NCI-H82 (cell line): ENCODE measurements at regions not wholly inside any gene's neighbourhood (a gene's known extent, or its start where the extent isn't known, plus 50 kb on each side); places are given as distances from the start of the nearest gene placed in this dataset.
A peak's percentile ranks its signal among the peaks of the same experiment; 100 is the strongest.

Source experiments
- DNase-seq: peaks from one replicate; lab custom pipeline; 2025; lab: John Stamatoyannopoulos, UW

GRCh38 chr1:224486801-224487583, 52.4 kb upstream of the WDR26 start:
- DNase-seq = no peak

GRCh38 chr1:224488806-224489499, 54.4 kb upstream of the WDR26 start:
- no peak for DNase-seq

- DNase-seq = no peak
Measured at GRCh38 chr1:224489534-224490365, 55.2 kb upstream of the WDR26 start.

DNA sequence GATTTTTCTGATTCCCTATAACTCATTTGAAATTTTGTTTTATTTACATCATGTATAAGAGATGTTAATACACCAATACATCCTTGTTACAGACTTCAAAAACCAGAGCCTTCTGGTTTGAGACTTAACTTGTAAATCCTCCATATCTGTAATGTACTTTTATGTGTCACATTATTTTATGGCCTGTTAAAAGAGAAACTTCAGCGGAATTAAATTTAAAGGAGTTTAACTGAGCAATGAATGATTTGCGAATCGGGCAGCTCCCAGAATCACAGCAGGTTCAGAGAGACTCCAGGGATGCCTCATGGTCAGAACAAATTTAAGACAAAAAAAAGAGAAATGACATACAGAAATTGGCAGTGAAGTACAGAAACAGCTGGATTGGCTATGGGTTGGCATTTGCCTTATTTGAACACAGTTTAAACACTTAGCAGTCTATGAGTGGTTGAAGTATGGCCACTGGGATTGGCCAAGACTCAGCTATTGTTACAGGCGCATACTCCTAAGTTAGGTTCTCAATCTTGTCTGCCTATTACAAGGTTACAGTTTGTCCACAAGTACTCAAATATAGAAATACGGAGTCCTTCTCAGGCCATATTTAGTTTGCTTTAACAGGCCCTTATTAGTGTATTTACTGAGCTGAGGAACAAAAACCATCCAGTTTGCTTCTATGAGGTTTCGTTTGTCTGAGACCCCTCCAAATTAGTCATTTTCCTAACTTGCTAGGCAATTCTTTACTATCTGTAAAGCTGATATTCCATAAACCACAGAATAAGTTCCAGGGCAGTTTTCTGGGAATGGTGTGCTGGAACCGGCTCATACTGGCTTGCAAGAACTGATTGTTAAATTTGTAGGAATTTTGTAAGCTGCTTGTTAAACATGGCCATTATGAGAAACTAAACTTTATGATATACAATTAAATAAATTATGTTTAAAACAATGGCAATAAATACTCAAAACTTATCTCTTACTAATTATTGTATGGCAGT, 56.2 kb upstream of the WDR26 start:
- DNase-seq = no peak

- DNase-seq = no peak
Measured at GRCh38 chr1:224492015-224492414, 57.4 kb upstream of the WDR26 start.

GRCh38 chr1:224492632-224493031, 58.0 kb upstream of the WDR26 start:
- DNase-seq = peak; percentile 69

GRCh38 chr1:224493269-224493668, 58.7 kb upstream of the WDR26 start:
- no peak for DNase-seq

DNA sequence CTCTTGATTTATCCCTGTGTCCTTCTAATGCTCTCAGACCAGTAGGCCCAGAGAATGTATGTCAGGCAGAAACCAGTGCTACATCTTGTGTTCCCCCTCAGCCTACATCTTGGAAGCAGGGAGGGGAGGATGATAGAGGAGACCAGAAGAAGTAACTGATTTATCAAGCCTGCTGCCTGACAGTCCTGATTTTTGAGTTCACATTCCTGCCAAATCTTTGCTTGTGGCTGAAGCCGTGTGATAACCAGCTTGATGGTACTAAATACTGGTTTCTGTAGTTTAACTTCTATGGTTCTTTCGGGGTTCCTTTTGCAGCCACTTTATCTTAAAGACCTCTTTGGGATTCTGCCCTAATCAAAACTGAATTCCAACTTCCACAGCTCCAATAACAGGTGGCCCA, 59.7 kb upstream of the WDR26 start:
- DNase-seq = no peak

- DNase-seq = no peak
Measured at GRCh38 chr1:224495866-224496265, 61.3 kb upstream of the WDR26 start.

- DNase-seq = no peak
Measured at GRCh38 chr1:224496826-224497225, 62.2 kb upstream of the WDR26 start.

DNA sequence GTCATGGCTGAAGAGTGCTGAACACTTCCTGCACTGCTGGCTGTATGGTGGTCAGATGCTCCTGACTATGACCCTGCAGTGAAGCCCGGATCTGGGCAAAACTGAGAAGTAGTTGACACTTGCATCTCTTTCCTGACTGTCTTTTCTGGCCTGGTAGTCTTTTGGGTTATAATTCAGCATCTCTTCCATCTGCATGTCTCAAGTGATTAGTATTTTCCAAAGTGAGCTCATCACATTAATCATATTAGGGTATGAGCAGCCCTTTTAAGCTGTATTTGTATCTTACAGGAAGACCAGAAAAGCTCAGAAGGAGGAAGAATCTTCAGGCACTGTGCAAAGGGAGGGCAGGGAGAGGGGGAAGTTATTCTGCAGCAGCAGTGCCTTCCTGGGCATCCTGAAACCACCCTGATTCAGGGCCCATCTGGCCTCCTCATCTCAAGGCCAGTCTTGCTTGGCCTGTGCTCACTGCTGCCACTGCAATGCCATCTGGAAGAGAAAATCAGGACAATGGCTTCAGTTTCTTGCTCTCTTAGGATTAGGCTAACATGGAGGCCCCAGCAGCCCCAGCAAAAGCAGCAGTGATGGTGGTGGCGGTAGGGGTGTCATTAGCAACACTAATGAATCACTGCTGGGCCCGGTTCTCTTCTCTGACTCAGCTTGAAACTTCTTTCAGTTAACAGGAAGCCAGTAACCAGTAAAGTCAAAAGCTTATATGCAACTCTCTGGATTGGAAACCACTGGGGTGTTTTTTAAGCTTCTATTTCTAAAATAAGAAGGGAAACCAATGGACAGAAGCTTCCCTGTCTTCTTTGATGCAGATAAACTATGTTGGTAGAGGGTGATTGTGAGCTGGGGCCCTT, 63.3 kb upstream of the WDR26 start:
- DNase-seq = peak; percentile 77

DNA sequence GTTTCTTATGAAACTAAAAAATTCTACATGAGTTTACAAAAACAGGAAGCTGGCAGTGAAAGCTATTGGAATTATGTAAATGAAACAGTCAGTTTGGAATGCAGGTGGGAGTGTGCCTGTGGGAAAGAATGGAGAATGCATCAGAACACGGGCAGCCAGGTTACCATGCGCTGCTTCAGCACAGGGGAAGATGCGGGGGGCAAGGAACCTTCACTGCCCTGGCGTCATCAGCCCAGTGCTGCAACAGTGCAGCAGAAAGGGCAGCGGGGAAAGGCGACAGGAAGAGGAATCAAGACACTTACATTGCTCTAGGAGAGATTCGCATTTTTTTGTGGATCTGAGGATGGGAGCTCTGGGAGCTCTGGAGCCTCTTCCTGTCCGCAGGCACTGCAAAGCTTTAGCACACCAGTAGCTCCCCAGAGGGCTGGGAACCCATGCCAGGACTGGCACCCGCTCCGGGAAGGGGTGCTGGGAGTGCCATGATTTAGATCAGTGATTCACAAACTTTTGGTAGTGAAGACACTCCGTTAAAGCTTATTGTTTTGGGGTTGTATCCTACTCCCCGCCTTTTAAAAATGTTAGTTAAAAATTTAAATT, 64.1 kb upstream of the WDR26 start:
- no peak for DNase-seq

- DNase-seq = peak; percentile 50
Measured at GRCh38 chr1:224499204-224499603, 64.6 kb upstream of the WDR26 start.

DNA sequence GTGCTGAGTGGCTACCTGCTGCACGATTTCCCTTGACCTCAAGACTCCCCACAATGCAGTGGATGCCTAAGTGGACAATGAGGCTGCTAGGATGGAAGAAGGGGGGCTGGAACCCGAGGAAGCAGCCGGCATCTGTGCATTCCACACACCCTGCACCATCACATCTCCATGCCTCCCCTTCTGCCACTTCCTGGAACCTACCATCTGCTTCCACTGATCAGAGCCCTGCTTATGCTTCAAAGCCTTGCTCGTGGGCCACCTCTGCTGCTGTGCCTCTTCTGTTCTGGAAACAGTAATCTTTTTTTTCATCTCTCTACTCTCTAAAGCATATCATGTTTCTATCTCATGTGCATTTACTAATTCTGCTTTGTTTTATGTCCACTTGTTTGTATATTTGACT, 66.2 kb upstream of the WDR26 start:
- peak; percentile 78 for DNase-seq

DNA sequence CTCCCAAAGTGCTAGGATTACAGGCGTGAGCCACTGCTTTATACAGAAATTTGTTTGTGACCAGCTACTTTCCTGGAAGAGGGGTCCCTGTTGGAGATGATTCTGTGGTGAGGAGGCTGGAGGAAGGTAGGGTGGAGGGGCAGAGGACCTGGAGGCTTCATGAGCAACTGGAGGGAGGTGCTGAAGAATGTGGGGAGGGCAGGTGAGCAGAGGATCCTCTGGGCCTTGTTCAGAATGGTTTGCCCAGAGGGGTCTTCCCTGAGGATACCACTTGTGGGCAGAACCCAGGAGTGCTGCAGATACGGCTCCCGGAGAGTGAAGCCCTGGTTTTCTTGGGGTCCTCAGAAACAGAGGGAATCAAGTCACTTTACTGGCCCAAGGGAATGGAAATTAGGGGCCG, 67.2 kb upstream of the WDR26 start:
- DNase-seq = no peak

GRCh38 chr1:224502459-224503160, 68.0 kb upstream of the WDR26 start:
- DNase-seq = peak; percentile 54

GRCh38 chr1:224503161-224504118, 68.8 kb upstream of the WDR26 start:
- peak; percentile 96 for DNase-seq
